Esophagus muscularis mucosa (tissue), 4 donors: ENCODE measurements at regions not wholly inside any gene's neighbourhood (a gene's known extent, or its start where the extent isn't known, plus 50 kb on each side); places are given as distances from the start of the nearest gene placed in this dataset.
A peak's percentile ranks its signal among the peaks of the same experiment; 100 is the strongest.

Experiments
- DNase-seq: peaks from one replicate; pipeline ENCODE4 v3.0.0-alpha.2; 2017; ENCODE audit errors: extremely low spot score
- H3K27ac ChIP-seq, 4 donors: fragments of 200-600 bp; sonication (generic); replicated peaks in 1 of 4; 1 replicate in 3 of 4; 2 replicates in 1 of 4; pipeline ENCODE4 v1.5.1; 2016 to 2019; ENCODE audit warnings: mild to moderate bottlenecking in 1 of 4
- H3K27me3 ChIP-seq, 4 donors: fragments of 200-600 bp; sonication (generic); one replicate each; pipeline versions ENCODE4 v1.5.1 to v1.6.0; 2016 to 2019
- H3K36me3 ChIP-seq, 4 donors: fragments of 200-600 bp; sonication (generic); one replicate each; pipeline ENCODE4 v1.5.1; 2016 to 2019
- H3K4me1 ChIP-seq, 4 donors: fragments of 200-600 bp; sonication (generic); one replicate each; pipeline ENCODE4 v1.5.1; 2016 to 2019
- H3K4me3 ChIP-seq, 4 donors: fragments of 200-600 bp; sonication (generic); 1 replicate in 2 of 4; 2 replicates in 2 of 4; pipeline ENCODE4 v1.5.1; 2016 to 2019; ENCODE audit warnings: mild to moderate bottlenecking in 4 of 4, moderate library complexity in 1 of 4
- H3K9me3 ChIP-seq, 4 donors: fragments of 200-600 bp; sonication (generic); 1 replicate in 3 of 4; 2 replicates in 1 of 4; pipeline ENCODE4 v1.5.1; 2016 to 2019
- CTCF ChIP-seq, 3 experiments: fragments of 200-600 bp in 2 of 3; fragments of 450-650 bp in 1 of 3; sonication (generic) in 2 of 3; IDR thresholded peaks; one replicate each; pipeline ENCODE4 v1.5.1; 2017 to 2019; ENCODE audit warnings: antibody characterized with exemption in 3 of 3, mild to moderate bottlenecking in 2 of 3, moderate library complexity in 1 of 3
- EP300 ChIP-seq: sonication (generic); formaldehyde crosslinking; IDR thresholded peaks from one replicate; pipeline ENCODE4 v1.6.1; 2017; ENCODE audit warnings: antibody characterized with exemption
- POLR2A ChIP-seq: fragments of 450-650 bp; IDR thresholded peaks from one replicate; pipeline ENCODE4 v1.6.1; 2017; ENCODE audit warnings: antibody characterized with exemption, moderate library complexity, mild to moderate bottlenecking, low read depth
- POLR2AphosphoS5 ChIP-seq, 2 donors: sonication (generic); formaldehyde crosslinking; IDR thresholded peaks; one replicate each; pipeline ENCODE4 v1.6.1; 2017; ENCODE audit warnings: antibody characterized with exemption in 2 of 2
- WGBS: methylation state at CpG from one replicate; pipeline ENCODE4 v1.1.5; 2018; 5-methylcytosine and 5-hydroxymethylcytosine counted together
- intact Hi-C: fragments of 100-400 bp; cut with DNase I; formaldehyde crosslinking; loops from one replicate; pipeline ENCODE4 v1.15.1; 2023

- Histone ChIP-seq H3K27ac (no peak overlapping the region), H3K4me1 (no peaks in the 10 kb centered on the region), H3K9me3 (no peaks in the 10 kb centered on the region), H3K4me3 (no peak overlapping the region), H3K27me3 (no peaks in the 10 kb centered on the region), H3K36me3 (no peaks in the 10 kb centered on the region)
- DNase-seq = no peak
- intact Hi-C loops = no loop called here
- 75% methylated on average over 4 of the region's 4 CpGs for WGBS
- TF ChIP-seq EP300 (no peak), CTCF (IDR thresholded peaks at IDR 0.05) (no peak), POLR2A (no peak), POLR2AphosphoS5 (IDR thresholded peaks at IDR 0.05) (no peak)
These were observed 399.9 kb downstream of the CDH26 start for GRCh38 chr20:60358101-60358500.

GRCh38 chr20:60359010-60359409, 400.8 kb downstream of the CDH26 start:
- peak; percentile 80 for DNase-seq
- Histone ChIP-seq H3K4me1 (no peaks in the 10 kb centered on the region), H3K4me3 (no peak overlapping the region), H3K9me3 (no peaks in the 10 kb centered on the region), H3K27ac (no peak overlapping the region), H3K36me3 (no peaks in the 10 kb centered on the region), H3K27me3 (no peaks in the 10 kb centered on the region)
- TF ChIP-seq POLR2AphosphoS5 (IDR thresholded peaks at IDR 0.05) (no peak), EP300 (no peak), POLR2A (no peak), CTCF (IDR thresholded peaks at IDR 0.05) (no peak)
- 98% methylated on average over 5 of the region's 5 CpGs for WGBS
- intact Hi-C loops = no loop called here

GRCh38 chr20:60361761-60362395, 403.7 kb downstream of the CDH26 start:
- WGBS = 77% methylated on average over 10 of the region's 10 CpGs
- Histone ChIP-seq H3K27ac (no peak overlapping the region), H3K9me3 (no peaks in the 10 kb centered on the region), H3K27me3 (peaks cover 0 to 7% (median 0%) of the 10 kb centered on the region in 4 donors), H3K36me3 (no peaks in the 10 kb centered on the region), H3K4me1 (no peaks in the 10 kb centered on the region), H3K4me3 (no peak overlapping the region)
- peak; percentile 62 for DNase-seq
- no peak for TF ChIP-seq POLR2A
- TF ChIP-seq CTCF (IDR thresholded peaks at IDR 0.05) = no peak
- TF ChIP-seq POLR2AphosphoS5 (IDR thresholded peaks at IDR 0.05) = no peak
- TF ChIP-seq EP300 = no peak
- intact Hi-C loops = no loop called here

GRCh38 chr20:60362531-60362930, 404.3 kb downstream of the CDH26 start:
- no peaks in the 10 kb centered on the region for H3K9me3 ChIP-seq
- no peak overlapping the region for H3K27ac ChIP-seq
- 52% methylated on average over 5 of the region's 5 CpGs for WGBS
- H3K4me1 ChIP-seq = no peaks in the 10 kb centered on the region
- no peaks in the 10 kb centered on the region for H3K36me3 ChIP-seq
- H3K27me3 ChIP-seq = peaks cover 0 to 7% (median 0%) of the 10 kb centered on the region in 4 donors
- no peak for TF ChIP-seq POLR2AphosphoS5 (IDR thresholded peaks at IDR 0.05)
- no peak for TF ChIP-seq EP300
- TF ChIP-seq POLR2A = no peak
- TF ChIP-seq CTCF (IDR thresholded peaks at IDR 0.05) = no peak
- no peak overlapping the region for H3K4me3 ChIP-seq
- intact Hi-C loops = no loop called here
- no peak for DNase-seq

GRCh38 chr20:60363698-60364097, 405.5 kb downstream of the CDH26 start:
- Histone ChIP-seq H3K9me3 (peaks cover 0 to 4% (median under 1%) of the 10 kb centered on the region in 4 donors), H3K27ac (no peak overlapping the region), H3K4me3 (no peak overlapping the region), H3K4me1 (no peaks in the 10 kb centered on the region), H3K27me3 (peaks cover 0 to 7% (median 0%) of the 10 kb centered on the region in 4 donors), H3K36me3 (no peaks in the 10 kb centered on the region)
- TF ChIP-seq CTCF (IDR thresholded peaks at IDR 0.05) = no peak
- no peak for TF ChIP-seq POLR2AphosphoS5 (IDR thresholded peaks at IDR 0.05)
- TF ChIP-seq POLR2A = no peak
- TF ChIP-seq EP300 = no peak
- no peak for DNase-seq
- 78% methylated on average over 12 of the region's 12 CpGs for WGBS
- intact Hi-C loops = no loop called here
